Uterus (tissue), 2 donors: ENCODE measurements at regions not wholly inside any gene's neighbourhood (a gene's known extent, or its start where the extent isn't known, plus 50 kb on each side); places are given as distances from the start of the nearest gene placed in this dataset.

Experiments
- POLR2A ChIP-seq, 2 donors: fragments of 450-650 bp; IDR thresholded peaks; one replicate each; pipeline ENCODE4 v1.6.1; 2016; ENCODE audit warnings: antibody characterized with exemption in 2 of 2, mild to moderate bottlenecking in 1 of 2, moderate library complexity in 1 of 2
- TF ChIP-seq, protein P1 (sequence below), 4 experiments: fragments of 200-600 bp in 2 of 4; fragments of 450-650 bp in 2 of 4; sonication (generic) in 2 of 4; IDR thresholded peaks; one replicate each; pipeline ENCODE4 v1.5.1; 2016 to 2019; ENCODE audit warnings: antibody characterized with exemption in 4 of 4, mild to moderate bottlenecking in 2 of 4, moderate library complexity in 1 of 4

DNA sequence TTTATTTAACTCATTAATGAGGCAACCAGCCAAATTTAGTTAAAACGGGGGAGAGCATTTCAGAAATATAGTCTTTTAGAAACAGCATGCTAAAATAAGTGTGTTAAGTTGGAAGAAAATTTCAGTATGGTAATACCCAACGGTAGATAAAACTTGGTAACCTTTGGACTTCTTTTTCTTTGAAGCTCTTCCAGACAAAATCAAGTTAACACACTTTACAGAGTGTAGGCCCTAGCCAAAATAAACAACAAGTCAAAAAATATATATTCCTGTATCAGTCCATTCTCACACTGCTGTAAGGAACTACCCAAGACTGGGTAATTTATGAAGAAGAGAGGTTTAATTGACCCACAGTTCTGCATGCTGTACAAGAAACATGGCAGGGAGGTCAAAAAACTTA lies 279.6 kb downstream of the HIVEP2 start:
- TF ChIP-seq, protein P1, sequence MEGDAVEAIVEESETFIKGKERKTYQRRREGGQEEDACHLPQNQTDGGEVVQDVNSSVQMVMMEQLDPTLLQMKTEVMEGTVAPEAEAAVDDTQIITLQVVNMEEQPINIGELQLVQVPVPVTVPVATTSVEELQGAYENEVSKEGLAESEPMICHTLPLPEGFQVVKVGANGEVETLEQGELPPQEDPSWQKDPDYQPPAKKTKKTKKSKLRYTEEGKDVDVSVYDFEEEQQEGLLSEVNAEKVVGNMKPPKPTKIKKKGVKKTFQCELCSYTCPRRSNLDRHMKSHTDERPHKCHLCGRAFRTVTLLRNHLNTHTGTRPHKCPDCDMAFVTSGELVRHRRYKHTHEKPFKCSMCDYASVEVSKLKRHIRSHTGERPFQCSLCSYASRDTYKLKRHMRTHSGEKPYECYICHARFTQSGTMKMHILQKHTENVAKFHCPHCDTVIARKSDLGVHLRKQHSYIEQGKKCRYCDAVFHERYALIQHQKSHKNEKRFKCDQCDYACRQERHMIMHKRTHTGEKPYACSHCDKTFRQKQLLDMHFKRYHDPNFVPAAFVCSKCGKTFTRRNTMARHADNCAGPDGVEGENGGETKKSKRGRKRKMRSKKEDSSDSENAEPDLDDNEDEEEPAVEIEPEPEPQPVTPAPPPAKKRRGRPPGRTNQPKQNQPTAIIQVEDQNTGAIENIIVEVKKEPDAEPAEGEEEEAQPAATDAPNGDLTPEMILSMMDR (IDR thresholded peaks at IDR 0.05): no peak
- no peak for TF ChIP-seq POLR2A (IDR thresholded peaks at IDR 0.05)
